SJCRH30 (cell line): ENCODE measurements at regions not wholly inside any gene's neighbourhood (a gene's known extent, or its start where the extent isn't known, plus 50 kb on each side); places are given as distances from the start of the nearest gene placed in this dataset.

Experiments used
- DNase-seq, 2 experiments: peaks; one replicate each; pipeline ENCODE4 v3.0.0-alpha.2; 2015 to 2020
- H3K27ac ChIP-seq: fragments of 250-450 bp; sonication (Bioruptor Pico); 2 replicates; pipeline ENCODE4 v1.5.1; 2020; ENCODE audit warnings: mild to moderate bottlenecking, moderate library complexity
- H3K27me3 ChIP-seq: fragments of 250-450 bp; sonication (Bioruptor Pico); 2 replicates; pipeline ENCODE4 v1.5.1; 2020; ENCODE audit warnings: mild to moderate bottlenecking, moderate library complexity
- H3K36me3 ChIP-seq: fragments of 250-450 bp; sonication (Bioruptor Pico); 2 replicates; pipeline ENCODE4 v1.5.1; 2020; ENCODE audit warnings: mild to moderate bottlenecking, moderate library complexity
- H3K4me1 ChIP-seq: fragments of 250-450 bp; sonication (Bioruptor Pico); 2 replicates; pipeline ENCODE4 v1.5.1; 2020; ENCODE audit warnings: mild to moderate bottlenecking, moderate library complexity
- H3K4me3 ChIP-seq: fragments of 250-450 bp; sonication (Bioruptor Pico); 2 replicates; pipeline ENCODE4 v1.5.1; 2020; ENCODE audit warnings: mild to moderate bottlenecking, moderate library complexity
- H3K9me3 ChIP-seq: fragments of 250-450 bp; sonication (Bioruptor Pico); replicated peaks from 2 replicates; pipeline ENCODE4 v1.5.1; 2020; ENCODE audit warnings: mild to moderate bottlenecking, moderate library complexity

DNA sequence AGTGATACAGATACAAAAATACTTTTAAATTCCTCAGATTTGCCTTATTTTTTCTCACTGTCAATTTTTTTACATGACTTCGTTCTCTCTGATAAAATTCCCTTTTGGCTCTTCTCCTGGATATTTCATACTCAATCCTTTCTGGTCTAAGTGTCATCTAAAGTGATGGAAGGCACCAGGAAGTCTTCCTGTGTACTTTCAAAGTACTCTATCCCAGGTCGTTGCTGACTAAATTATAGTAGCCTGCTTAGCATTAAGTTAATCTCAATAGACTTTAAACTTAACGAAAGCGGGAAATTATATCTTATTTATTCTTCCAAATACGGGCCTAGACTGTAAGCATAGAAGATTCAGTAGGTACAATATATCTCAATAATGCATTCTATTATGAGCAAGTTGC, 67.8 kb downstream of the CASP12 start:
- Histone ChIP-seq H3K4me3 (no peak overlapping the region), H3K36me3 (no peaks in the 10 kb centered on the region), H3K27me3 (no peaks in the 10 kb centered on the region), H3K27ac (no peak overlapping the region), H3K9me3 (no peaks in the 10 kb centered on the region), H3K4me1 (no peaks in the 10 kb centered on the region)
- DNase-seq: no peak

DNA sequence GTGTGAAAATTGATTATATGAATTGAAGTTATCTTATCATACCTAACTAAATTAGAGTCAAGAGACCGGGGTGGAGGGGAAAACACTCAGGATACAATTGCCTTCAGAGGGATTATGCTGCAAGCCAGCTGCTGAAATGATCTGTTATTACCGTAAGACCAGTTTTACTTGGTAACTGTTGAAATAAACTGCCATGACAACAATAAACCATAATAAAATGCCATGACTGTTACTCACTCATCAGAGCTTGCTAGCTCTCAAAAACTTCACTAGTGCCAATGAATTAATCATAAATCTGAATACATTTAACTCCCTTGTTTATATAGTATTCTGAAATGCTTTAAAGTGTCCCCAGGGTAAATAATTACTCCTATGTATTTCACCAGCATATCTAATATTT, 68.2 kb downstream of the CASP12 start:
- DNase-seq: no peak
- H3K27ac ChIP-seq: no peak overlapping the region
- no peaks in the 10 kb centered on the region for H3K4me1 ChIP-seq
- no peaks in the 10 kb centered on the region for H3K9me3 ChIP-seq
- no peak overlapping the region for H3K4me3 ChIP-seq
- H3K36me3 ChIP-seq: no peaks in the 10 kb centered on the region
- no peaks in the 10 kb centered on the region for H3K27me3 ChIP-seq

DNA sequence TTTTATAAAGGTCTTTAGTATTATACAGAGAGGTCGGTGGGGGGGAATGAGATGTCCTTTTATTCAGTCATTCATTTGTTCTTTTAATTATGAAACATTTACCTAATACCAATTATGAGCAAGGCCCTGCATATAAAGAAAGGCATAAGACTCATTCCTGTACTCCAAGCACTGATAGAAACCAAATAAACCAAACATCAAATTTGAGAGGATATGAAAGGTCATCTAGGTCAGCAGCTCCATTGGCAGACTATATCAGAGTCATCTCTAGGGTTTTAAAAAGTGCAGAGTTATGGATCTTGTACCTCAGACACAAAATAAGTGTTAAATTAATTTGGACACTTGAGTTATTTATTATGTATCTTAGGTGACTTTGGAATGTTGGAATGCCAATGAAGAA, 71.5 kb downstream of the CASP12 start:
- Histone ChIP-seq H3K27me3 (no peaks in the 10 kb centered on the region), H3K9me3 (no peaks in the 10 kb centered on the region), H3K27ac (no peak overlapping the region), H3K4me1 (no peaks in the 10 kb centered on the region), H3K4me3 (no peak overlapping the region), H3K36me3 (no peaks in the 10 kb centered on the region)
- no peak for DNase-seq

DNA sequence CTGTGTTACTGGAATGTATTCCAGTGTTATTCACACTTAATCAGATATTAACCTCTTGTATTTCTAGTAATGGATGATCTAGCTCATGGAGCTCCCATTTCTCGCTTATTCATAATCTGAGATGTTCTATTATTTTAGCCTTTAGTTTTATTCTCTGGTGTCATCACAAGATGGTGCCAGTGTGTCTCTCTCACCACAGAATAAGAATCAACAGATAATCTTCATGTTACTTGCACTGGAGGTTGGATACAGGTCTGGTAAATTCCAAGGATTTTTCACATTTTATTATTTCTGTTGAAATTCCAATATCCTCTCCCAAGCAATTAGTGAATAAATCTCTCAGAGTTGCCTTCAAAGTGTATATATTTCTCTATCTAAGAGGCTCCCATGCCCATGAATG, 74.6 kb downstream of the CASP12 start:
- Histone ChIP-seq H3K4me1 (no peaks in the 10 kb centered on the region), H3K9me3 (no peaks in the 10 kb centered on the region), H3K27ac (no peak overlapping the region), H3K27me3 (no peaks in the 10 kb centered on the region), H3K36me3 (no peaks in the 10 kb centered on the region), H3K4me3 (no peak overlapping the region)
- DNase-seq: no peak

DNA sequence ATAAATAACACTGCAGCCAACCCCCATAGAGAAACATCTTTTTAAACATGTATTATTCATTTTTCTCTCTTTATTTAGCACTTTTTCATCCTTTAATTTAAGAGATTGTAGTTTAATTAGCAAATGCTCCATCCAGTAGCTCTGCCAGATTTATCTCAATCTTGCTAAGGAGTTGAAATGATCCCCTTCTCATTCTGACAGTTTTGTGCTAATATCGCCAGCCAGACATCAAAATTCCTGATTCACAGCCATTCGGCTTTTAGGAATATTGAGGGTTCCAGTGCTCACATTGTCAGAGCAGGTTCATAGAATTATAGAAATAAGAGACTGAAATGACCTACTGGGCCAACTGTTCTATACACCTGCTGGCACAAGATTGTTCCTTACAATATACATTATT, 77.8 kb downstream of the CASP12 start:
- Histone ChIP-seq H3K36me3 (no peaks in the 10 kb centered on the region), H3K27me3 (no peaks in the 10 kb centered on the region), H3K27ac (no peak overlapping the region), H3K4me3 (no peak overlapping the region), H3K9me3 (no peaks in the 10 kb centered on the region), H3K4me1 (no peaks in the 10 kb centered on the region)
- DNase-seq: no peak

DNA sequence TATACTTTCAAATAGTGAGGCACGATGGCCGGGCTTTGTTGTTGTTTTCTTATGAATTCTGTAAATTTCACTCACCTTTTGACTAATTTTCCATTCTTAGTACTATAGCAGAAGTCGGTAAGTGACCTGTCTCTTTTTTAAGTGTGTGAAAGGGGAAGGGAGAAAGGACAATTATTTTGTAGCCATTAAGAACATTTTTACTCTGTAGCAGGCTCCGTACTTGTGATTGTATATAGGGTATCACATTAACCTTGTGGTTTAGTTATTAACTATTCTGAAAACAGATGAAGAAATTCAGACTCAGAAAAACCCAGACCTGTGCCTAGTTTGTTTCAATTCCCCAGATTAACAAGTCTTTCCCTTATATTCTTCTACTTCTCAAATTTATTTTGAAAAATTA, 78.7 kb downstream of the CASP12 start:
- H3K27ac ChIP-seq: no peak overlapping the region
- DNase-seq: no peak
- H3K27me3 ChIP-seq: no peaks in the 10 kb centered on the region
- no peak overlapping the region for H3K4me3 ChIP-seq
- no peaks in the 10 kb centered on the region for H3K9me3 ChIP-seq
- no peaks in the 10 kb centered on the region for H3K4me1 ChIP-seq
- no peaks in the 10 kb centered on the region for H3K36me3 ChIP-seq

DNA sequence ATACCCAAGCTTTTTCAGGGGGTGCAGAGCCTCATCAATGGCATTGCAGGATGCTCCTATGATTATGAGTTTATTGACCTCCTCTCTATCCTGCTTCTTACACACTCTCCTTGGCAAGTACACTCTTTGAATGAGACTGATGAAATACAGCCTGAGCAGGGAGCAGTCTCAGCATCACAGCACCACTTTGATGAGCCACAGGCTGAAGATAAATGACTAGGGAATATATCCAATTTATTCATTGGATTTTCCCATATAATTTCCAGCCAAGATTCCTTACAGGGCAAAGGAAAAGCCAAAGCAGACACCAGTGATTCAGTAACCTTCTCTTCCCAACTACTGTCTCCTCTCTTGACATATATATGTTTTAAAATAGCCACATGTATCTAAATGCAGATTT, 79.2 kb downstream of the CASP12 start:
- Histone ChIP-seq H3K4me1 (no peaks in the 10 kb centered on the region), H3K9me3 (no peaks in the 10 kb centered on the region), H3K4me3 (no peak overlapping the region), H3K27me3 (no peaks in the 10 kb centered on the region), H3K27ac (no peak overlapping the region), H3K36me3 (no peaks in the 10 kb centered on the region)
- DNase-seq: no peak

DNA sequence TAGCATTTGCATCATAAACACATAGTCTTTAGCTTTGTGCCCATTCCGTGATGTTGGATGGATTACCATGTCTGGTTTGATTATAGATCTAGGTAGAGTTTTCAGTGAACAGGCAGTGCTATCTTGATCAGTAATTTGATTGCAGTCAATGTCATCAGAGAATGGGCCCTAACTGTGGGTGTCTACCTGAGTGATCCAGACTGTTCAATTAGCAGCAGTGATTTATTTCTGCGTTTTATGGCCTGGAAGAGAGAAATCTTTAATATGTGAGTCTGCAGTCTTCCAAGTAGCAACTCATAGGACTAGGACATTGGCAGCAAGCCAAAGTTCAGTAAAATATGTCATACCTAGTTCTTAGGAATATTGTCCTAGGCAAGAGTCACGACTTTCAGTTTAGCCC, 80.3 kb downstream of the CASP12 start:
- Histone ChIP-seq H3K4me3 (no peak overlapping the region), H3K9me3 (no peaks in the 10 kb centered on the region), H3K27ac (no peak overlapping the region), H3K36me3 (no peaks in the 10 kb centered on the region), H3K27me3 (no peaks in the 10 kb centered on the region), H3K4me1 (no peaks in the 10 kb centered on the region)
- no peak for DNase-seq

DNA sequence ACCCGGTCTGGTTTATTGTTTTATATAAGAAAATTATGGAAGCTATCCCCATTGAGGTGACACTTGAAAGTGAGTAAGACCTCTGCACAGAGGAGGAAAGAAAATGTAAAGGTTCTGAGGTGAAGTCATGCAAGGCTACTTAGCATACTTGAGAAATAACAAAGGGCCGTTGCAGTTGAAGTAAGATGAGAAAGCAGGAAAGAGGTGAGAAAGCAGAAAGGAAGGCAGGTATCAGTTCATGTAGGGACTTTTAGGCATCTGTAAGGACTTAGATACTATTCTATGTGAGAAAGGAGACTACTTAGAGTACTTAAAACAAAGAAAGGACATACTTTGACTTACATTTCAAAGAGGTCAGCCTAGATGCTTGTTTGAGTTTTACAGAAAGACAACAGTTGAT, 84.7 kb downstream of the CASP12 start:
- H3K27me3 ChIP-seq: no peaks in the 10 kb centered on the region
- no peaks in the 10 kb centered on the region for H3K4me1 ChIP-seq
- H3K9me3 ChIP-seq: no peaks in the 10 kb centered on the region
- H3K4me3 ChIP-seq: no peak overlapping the region
- no peak overlapping the region for H3K27ac ChIP-seq
- no peak for DNase-seq
- H3K36me3 ChIP-seq: no peaks in the 10 kb centered on the region

DNA sequence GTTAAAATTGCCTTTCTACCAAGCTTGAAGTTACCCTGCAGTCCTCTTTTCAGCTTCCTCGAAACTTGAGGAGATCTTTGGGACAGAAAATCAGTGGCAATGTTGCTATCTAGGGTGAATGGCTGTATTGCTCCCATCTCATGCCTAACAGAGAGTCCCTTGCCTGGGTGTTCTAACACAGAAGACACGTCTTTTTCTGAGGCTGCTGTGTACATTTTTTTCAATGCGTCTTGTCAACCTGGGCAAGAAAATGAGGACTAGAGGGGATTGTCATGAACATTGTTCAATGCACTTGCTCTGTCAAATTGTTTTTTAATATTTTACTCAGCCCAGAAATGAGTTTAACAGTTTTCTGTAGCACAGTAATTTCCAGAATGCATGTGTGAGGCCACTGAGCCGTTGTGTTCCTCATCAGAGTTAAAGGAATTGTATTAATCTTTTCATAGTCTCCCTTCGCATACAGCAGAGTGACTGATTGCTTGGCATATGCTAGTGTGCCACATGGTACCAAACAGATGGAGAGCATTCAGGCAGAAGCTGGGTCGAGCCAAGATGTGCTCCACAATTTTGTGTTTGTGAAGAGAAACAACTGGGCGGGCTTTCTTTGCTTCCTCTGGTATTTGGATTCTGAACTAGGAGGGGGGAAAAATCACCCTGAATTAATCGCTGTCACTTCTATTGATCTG, 86.0 kb downstream of the CASP12 start:
- no peak for DNase-seq
- Histone ChIP-seq H3K4me3 (no peak overlapping the region), H3K27me3 (no peaks in the 10 kb centered on the region), H3K27ac (no peak overlapping the region), H3K9me3 (no peaks in the 10 kb centered on the region), H3K4me1 (no peaks in the 10 kb centered on the region), H3K36me3 (no peaks in the 10 kb centered on the region)

DNA sequence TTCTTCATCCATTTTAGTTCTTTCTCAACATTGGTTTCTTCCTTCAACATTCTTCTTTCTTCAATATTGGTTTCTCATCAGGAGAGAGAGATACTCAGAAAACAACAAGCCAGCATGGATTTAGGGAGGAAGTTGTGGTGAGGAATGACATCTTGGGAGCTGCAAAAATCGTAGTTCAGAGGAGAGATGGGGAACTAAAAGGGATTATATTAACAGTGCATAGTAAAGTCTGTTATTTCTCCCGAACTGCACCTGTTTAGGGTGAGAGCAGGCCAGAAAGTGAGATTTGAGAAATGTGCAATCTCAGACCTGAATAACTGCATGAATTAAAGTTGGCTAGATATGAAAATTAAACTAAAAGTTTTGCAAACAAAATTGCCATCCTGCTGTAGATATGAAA, 94.5 kb downstream of the CASP12 start:
- Histone ChIP-seq H3K9me3 (no peaks in the 10 kb centered on the region), H3K27ac (no peak overlapping the region), H3K36me3 (no peaks in the 10 kb centered on the region), H3K4me3 (no peak overlapping the region), H3K4me1 (no peaks in the 10 kb centered on the region), H3K27me3 (no peaks in the 10 kb centered on the region)
- no peak for DNase-seq

DNA sequence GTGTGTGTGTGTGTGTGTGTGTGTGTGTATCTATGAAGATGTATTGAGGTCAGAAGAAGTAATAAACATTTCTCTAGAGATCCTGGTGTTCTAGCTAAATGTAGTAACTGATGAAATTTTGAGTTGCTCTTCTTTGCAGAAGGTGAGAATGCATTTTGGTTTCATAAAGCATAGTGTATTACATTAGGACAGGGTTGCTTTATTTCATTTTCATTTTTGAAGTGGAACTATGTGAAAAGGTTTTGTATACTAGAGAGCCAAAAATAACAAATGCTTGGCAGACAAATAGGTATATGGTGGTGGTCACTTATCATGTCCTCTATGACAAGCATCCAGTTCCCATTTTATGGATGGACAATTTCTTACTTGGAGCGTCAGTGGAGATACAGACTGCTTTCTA, 99.0 kb downstream of the CASP12 start:
- no peak overlapping the region for H3K4me3 ChIP-seq
- H3K27me3 ChIP-seq: no peaks in the 10 kb centered on the region
- no peak for DNase-seq
- H3K36me3 ChIP-seq: no peaks in the 10 kb centered on the region
- H3K4me1 ChIP-seq: no peaks in the 10 kb centered on the region
- H3K27ac ChIP-seq: no peak overlapping the region
- no peaks in the 10 kb centered on the region for H3K9me3 ChIP-seq

DNA sequence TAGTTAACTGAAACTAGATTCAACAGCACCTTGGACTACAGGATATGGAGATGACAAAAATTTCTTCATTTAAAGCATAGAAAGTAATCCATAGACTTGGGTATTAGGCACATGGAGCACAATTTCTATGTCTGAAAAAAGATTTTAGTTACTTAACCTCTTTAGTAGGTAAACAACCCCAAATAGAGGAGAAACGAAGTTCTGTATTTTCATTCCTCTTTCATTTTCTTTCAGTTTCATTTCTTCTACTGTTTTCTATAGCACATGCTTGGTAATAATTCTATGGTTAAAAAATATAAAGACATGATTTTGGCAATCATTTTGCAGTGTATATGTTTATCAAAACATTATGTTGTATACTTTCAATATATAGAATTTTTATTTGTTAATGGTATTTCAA, 99.5 kb downstream of the CASP12 start:
- H3K4me1 ChIP-seq: no peaks in the 10 kb centered on the region
- H3K9me3 ChIP-seq: no peaks in the 10 kb centered on the region
- DNase-seq: no peak
- H3K4me3 ChIP-seq: no peak overlapping the region
- no peak overlapping the region for H3K27ac ChIP-seq
- H3K27me3 ChIP-seq: no peaks in the 10 kb centered on the region
- no peaks in the 10 kb centered on the region for H3K36me3 ChIP-seq

DNA sequence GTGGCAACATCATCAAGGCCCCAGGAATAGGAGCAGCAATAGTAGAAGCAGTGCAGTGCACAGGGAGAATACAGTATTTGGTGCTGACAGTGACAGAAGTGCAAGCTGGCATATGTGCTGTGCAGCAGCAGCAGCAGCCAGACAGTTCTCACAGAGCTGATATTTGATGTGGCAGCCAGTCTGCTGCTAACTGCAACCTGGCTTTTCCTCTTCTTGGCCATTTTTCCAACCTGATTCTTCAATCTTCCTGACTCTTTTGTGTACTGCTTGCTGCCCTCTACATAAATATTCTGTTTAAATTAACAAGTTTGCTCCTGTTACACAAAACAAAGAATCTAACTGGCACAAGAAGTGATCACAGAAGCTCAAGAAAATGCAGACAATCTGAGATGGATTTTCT, 102.0 kb downstream of the CASP12 start:
- Histone ChIP-seq H3K27ac (no peak overlapping the region), H3K27me3 (no peaks in the 10 kb centered on the region), H3K9me3 (no peaks in the 10 kb centered on the region), H3K4me1 (no peaks in the 10 kb centered on the region), H3K36me3 (no peaks in the 10 kb centered on the region), H3K4me3 (no peak overlapping the region)
- no peak for DNase-seq

DNA sequence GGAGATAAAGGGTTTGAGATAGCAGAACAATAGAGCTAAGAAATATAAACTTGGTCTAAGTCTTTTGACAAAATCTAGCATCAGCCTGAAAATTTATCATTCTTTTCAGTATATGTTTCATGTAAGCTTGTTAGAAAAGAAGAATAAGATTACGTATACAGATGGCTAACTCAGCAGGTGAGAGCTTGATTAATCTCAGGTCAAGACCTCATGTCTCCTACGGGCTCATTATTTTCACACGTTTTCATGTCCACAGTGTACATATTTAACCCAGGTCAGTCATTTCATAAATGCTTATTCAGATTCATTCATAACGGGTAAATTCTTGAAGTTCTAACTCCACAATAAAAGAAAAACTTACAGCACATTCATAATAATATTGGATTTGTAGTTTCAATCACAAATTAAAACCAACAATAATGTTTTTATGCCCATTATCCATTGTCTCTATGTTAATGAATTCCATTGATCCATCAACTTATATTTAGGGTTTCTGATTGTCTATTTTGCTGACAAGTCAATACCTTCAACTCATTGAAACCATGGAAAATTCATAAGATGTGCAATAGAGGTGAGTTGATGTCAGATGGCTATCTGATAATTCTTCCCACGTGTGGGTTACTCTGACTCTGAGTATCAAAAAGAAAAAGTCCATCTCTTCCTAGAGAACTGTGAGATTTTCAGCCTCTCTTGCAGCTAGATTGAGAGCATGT, 102.6 kb downstream of the CASP12 start:
- H3K27me3 ChIP-seq: no peaks in the 10 kb centered on the region
- no peak overlapping the region for H3K27ac ChIP-seq
- no peaks in the 10 kb centered on the region for H3K9me3 ChIP-seq
- H3K36me3 ChIP-seq: no peaks in the 10 kb centered on the region
- H3K4me1 ChIP-seq: no peaks in the 10 kb centered on the region
- H3K4me3 ChIP-seq: no peak overlapping the region
- DNase-seq: no peak

DNA sequence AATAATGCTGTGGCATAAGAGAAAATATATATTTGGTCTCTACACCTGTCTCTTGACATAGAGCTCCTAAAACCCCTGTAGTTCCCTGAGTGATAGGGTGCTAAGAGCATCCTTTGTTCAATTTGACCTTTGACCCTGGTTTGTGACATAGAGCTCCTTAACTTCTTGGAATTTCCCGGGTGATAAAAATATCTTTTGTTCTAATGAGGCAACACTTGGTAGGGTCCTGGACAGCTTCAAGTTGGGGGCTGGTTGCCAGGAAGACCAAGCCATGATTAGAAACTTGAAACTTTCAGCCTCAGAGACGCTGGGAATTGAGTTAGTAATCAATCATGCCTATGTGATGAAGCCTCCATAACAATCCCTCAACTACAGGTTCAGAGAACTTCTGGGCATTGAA, 105.4 kb downstream of the CASP12 start:
- H3K4me3 ChIP-seq: no peak overlapping the region
- no peaks in the 10 kb centered on the region for H3K9me3 ChIP-seq
- H3K27ac ChIP-seq: no peak overlapping the region
- no peaks in the 10 kb centered on the region for H3K4me1 ChIP-seq
- no peak for DNase-seq
- no peaks in the 10 kb centered on the region for H3K36me3 ChIP-seq
- H3K27me3 ChIP-seq: no peaks in the 10 kb centered on the region
